WTC11 (cell line): ENCODE measurements at regions not wholly inside any gene's neighbourhood (a gene's known extent, or its start where the extent isn't known, plus 50 kb on each side); places are given as distances from the start of the nearest gene placed in this dataset.

ENCODE experiments used
- ATAC-seq: fragments of 200-7000 bp; cut with Tn5 transposase; 2 replicates; pipeline ENCODE4 v1.10.0; 2021; ENCODE audit warnings: mild to moderate bottlenecking, moderate library complexity
- CTCF ChIA-PET: fragments of 300-600 bp; sonication (Branson Sonifier 250); formaldehyde crosslinking; loops from one replicate; lab custom pipeline; 2021; ENCODE audit warnings: antibody characterized with exemption; lab: Charles Lee
- POLR2A ChIA-PET: fragments of 350-600 bp; sonication (Branson Sonifier 250); formaldehyde crosslinking; loops from one replicate; lab custom pipeline; 2021; ENCODE audit warnings: antibody characterized with exemption; lab: Charles Lee
- DNase-seq: peaks from one replicate; pipeline ENCODE4 v3.0.0; 2021; ENCODE audit warnings: low spot score
- H3K27ac Mint-ChIP-seq: 2 replicates; pipeline ENCODE4 v1.8.0; 2021; ENCODE audit warnings: mixed read lengths
- H3K27me3 Mint-ChIP-seq: 2 replicates; pipeline ENCODE4 v1.8.0; 2021; ENCODE audit warnings: low read depth, mild to moderate bottlenecking, moderate library complexity, mixed read lengths
- H3K36me3 Mint-ChIP-seq: 2 replicates; pipeline ENCODE4 v1.8.0; 2021; ENCODE audit warnings: mixed read lengths
- H3K4me1 Mint-ChIP-seq: 2 replicates; pipeline ENCODE4 v1.8.0; 2022; ENCODE audit warnings: mixed read lengths
- H3K4me3 Mint-ChIP-seq: 2 replicates; pipeline ENCODE4 v1.8.0; 2021; ENCODE audit warnings: mild to moderate bottlenecking, moderate library complexity, mixed read lengths
- H3K9me3 Mint-ChIP-seq: 2 replicates; pipeline ENCODE4 v1.8.0; 2021; ENCODE audit warnings: mixed read lengths
- ATF1 ChIP-seq: sonication (generic); formaldehyde crosslinking; IDR thresholded peaks from 2 replicates; pipeline ENCODE4 v1.8.1; 2023; ENCODE audit warnings: mild to moderate bottlenecking, moderate library complexity, missing genetic modification reagents
- ATF6 ChIP-seq: sonication (generic); formaldehyde crosslinking; IDR thresholded peaks from 2 replicates; pipeline ENCODE4 v1.8.1; 2023; ENCODE audit warnings: mild to moderate bottlenecking, missing genetic modification reagents
- ETV6 ChIP-seq: sonication (generic); formaldehyde crosslinking; IDR thresholded peaks from 2 replicates; pipeline ENCODE4 v1.8.1; 2022; ENCODE audit warnings: mild to moderate bottlenecking, missing genetic modification reagents
- GABPB1 ChIP-seq: sonication (generic); formaldehyde crosslinking; IDR thresholded peaks from 2 replicates; pipeline ENCODE4 v1.8.1; 2023; ENCODE audit warnings: mild to moderate bottlenecking, missing genetic modification reagents
- IRF1 ChIP-seq: sonication (generic); formaldehyde crosslinking; IDR thresholded peaks from 2 replicates; pipeline ENCODE4 v1.8.0; 2023; ENCODE audit warnings: missing genetic modification reagents
- MYBL2 ChIP-seq: sonication (generic); formaldehyde crosslinking; IDR thresholded peaks from 2 replicates; pipeline ENCODE4 v1.8.1; 2023; ENCODE audit warnings: mild to moderate bottlenecking, moderate library complexity, missing genetic modification reagents
- STAT6 ChIP-seq: sonication (generic); formaldehyde crosslinking; conservative IDR thresholded peaks from 2 replicates; pipeline ENCODE4 v1.8.1; 2023; ENCODE audit warnings: mild to moderate bottlenecking, low read depth, missing genetic modification reagents, moderate library complexity
- ZNF232 ChIP-seq: sonication (generic); formaldehyde crosslinking; IDR thresholded peaks from 2 replicates; pipeline ENCODE4 v1.8.0; 2022; ENCODE audit warnings: mild to moderate bottlenecking, missing genetic modification reagents
- ZNF263 ChIP-seq: sonication (generic); formaldehyde crosslinking; IDR thresholded peaks from 2 replicates; pipeline ENCODE4 v1.8.1; 2022; ENCODE audit warnings: low read depth, mild to moderate bottlenecking, moderate library complexity, missing genetic modification reagents
- ZNF281 ChIP-seq: sonication (generic); formaldehyde crosslinking; IDR thresholded peaks from 2 replicates; pipeline ENCODE4 v1.8.0; 2023; ENCODE audit warnings: mild to moderate bottlenecking, missing genetic modification reagents
- ZNF512 ChIP-seq: sonication (generic); formaldehyde crosslinking; IDR thresholded peaks from 2 replicates; pipeline ENCODE4 v1.8.1; 2022; ENCODE audit warnings: missing genetic modification reagents, borderline replicate concordance
- TF ChIP-seq, protein P1 (sequence below): sonication (generic); formaldehyde crosslinking; IDR thresholded peaks from 2 replicates; pipeline ENCODE4 v1.8.0; 2022; ENCODE audit warnings: mild to moderate bottlenecking, missing genetic modification reagents
- TF ChIP-seq, protein P2 (sequence below): fragments of 250-450 bp; sonication (Bioruptor Pico); IDR thresholded peaks from 2 replicates; pipeline ENCODE4 v1.9.0; 2021; ENCODE audit warnings: mild to moderate bottlenecking

GRCh38 chr6:8633762-8634161, 198.4 kb upstream of the SLC35B3 start (continued):
- TF ChIP-seq STAT6 (CRISPR knock-in tag) (no peak), ZNF232 (no peak), ATF6 (CRISPR knock-in tag) (no peak), ZNF512 (CRISPR knock-in tag) (no peak), ZNF263 (no peak), MYBL2 (CRISPR knock-in tag) (no peak), ZNF281 (no peak)
- TF ChIP-seq, protein P1, sequence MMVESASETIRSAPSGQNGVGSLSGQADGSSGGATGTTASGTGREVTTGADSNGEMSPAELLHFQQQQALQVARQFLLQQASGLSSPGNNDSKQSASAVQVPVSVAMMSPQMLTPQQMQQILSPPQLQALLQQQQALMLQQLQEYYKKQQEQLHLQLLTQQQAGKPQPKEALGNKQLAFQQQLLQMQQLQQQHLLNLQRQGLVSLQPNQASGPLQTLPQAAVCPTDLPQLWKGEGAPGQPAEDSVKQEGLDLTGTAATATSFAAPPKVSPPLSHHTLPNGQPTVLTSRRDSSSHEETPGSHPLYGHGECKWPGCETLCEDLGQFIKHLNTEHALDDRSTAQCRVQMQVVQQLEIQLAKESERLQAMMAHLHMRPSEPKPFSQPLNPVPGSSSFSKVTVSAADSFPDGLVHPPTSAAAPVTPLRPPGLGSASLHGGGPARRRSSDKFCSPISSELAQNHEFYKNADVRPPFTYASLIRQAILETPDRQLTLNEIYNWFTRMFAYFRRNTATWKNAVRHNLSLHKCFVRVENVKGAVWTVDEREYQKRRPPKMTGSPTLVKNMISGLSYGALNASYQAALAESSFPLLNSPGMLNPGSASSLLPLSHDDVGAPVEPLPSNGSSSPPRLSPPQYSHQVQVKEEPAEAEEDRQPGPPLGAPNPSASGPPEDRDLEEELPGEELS (CRISPR knock-in tag): no peak
- TF ChIP-seq, protein P2, sequence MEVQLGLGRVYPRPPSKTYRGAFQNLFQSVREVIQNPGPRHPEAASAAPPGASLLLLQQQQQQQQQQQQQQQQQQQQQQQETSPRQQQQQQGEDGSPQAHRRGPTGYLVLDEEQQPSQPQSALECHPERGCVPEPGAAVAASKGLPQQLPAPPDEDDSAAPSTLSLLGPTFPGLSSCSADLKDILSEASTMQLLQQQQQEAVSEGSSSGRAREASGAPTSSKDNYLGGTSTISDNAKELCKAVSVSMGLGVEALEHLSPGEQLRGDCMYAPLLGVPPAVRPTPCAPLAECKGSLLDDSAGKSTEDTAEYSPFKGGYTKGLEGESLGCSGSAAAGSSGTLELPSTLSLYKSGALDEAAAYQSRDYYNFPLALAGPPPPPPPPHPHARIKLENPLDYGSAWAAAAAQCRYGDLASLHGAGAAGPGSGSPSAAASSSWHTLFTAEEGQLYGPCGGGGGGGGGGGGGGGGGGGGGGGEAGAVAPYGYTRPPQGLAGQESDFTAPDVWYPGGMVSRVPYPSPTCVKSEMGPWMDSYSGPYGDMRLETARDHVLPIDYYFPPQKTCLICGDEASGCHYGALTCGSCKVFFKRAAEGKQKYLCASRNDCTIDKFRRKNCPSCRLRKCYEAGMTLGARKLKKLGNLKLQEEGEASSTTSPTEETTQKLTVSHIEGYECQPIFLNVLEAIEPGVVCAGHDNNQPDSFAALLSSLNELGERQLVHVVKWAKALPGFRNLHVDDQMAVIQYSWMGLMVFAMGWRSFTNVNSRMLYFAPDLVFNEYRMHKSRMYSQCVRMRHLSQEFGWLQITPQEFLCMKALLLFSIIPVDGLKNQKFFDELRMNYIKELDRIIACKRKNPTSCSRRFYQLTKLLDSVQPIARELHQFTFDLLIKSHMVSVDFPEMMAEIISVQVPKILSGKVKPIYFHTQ (CRISPR knock-in tag): no peak

- POLR2A ChIA-PET: no interaction called here
- no peak for TF ChIP-seq ATF1 (CRISPR knock-in tag)
- no peak for TF ChIP-seq IRF1
- TF ChIP-seq ETV6 (CRISPR knock-in tag): no peak
- no peak for TF ChIP-seq GABPB1 (CRISPR knock-in tag)
- TF ChIP-seq, all 79 proteins: peak for 0
- DNase-seq (no peak), ATAC-seq (no peak)
- H3K36me3 Mint-ChIP-seq: no peaks in the 10 kb centered on the region
- H3K27me3 Mint-ChIP-seq: no peaks in the 10 kb centered on the region
- no peaks in the 10 kb centered on the region for H3K9me3 Mint-ChIP-seq
- 0 out of 2 replicates have a peak, but pooled peaks cover 3% of the 10 kb centered on the region for H3K4me1 Mint-ChIP-seq
- H3K4me3 Mint-ChIP-seq: no peak overlapping the region
- CTCF ChIA-PET: no interaction called here
- no peak overlapping the region for H3K27ac Mint-ChIP-seq
Measured at GRCh38 chr6:8628736-8629135, 193.4 kb upstream of the SLC35B3 start.
